ENCODE measurements at regions not wholly inside any gene's neighbourhood (a gene's known extent, or its start where the extent isn't known, plus 50 kb on each side); places are given as distances from the start of the nearest gene placed in this dataset.

GRCh38 chr9:90102292-90102901, 497.6 kb downstream of the GADD45G start:
- no peaks in the 10 kb centered on the region for H3K36me3 ChIP-seq (ENCODE audit: control insufficient read depth, insufficient read depth, low read length)
- H3K27me3 ChIP-seq (ENCODE audit: control insufficient read depth, insufficient read depth, low read length) = no peaks in the 10 kb centered on the region
- peaks cover 11% of the 10 kb centered on the region for H3K4me1 ChIP-seq (ENCODE audit: control insufficient read depth, insufficient read depth, low read length)
- no peak overlapping the region for H3K4me3 ChIP-seq (ENCODE audit: low read length)
- no peak overlapping the region for H3K9ac ChIP-seq (ENCODE audit: low read length)
- H3K27ac ChIP-seq (ENCODE audit: low read depth, low read length) = no peak overlapping the region

DNA sequence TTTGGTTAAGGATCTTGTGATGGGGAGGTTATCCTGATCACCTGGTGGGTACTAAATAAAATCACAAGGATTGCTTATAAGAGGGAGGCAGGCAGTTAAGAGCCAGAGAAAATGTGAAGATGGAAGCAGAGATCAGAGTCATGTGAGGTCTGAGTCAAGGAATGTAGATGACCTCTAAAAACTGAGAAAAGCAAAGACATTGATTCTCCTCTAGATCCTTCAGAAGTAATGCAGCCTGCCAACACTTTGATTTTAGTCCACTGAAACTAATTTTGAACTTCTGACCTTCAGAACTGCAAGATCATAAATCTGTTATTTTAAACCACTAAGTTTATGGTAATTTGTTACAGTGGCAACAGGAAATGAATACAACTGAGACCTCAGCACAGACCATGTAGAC, 499.0 kb downstream of the GADD45G start:
- no peak overlapping the region for H3K4me3 ChIP-seq (ENCODE audit: low read length)
- no peak overlapping the region for H3K27ac ChIP-seq (ENCODE audit: low read depth, low read length)
- H3K36me3 ChIP-seq (ENCODE audit: control insufficient read depth, insufficient read depth, low read length) = no peaks in the 10 kb centered on the region
- no peaks in the 10 kb centered on the region for H3K27me3 ChIP-seq (ENCODE audit: control insufficient read depth, insufficient read depth, low read length)
- peaks cover 21% of the 10 kb centered on the region for H3K4me1 ChIP-seq (ENCODE audit: control insufficient read depth, insufficient read depth, low read length)
- no peak overlapping the region for H3K9ac ChIP-seq (ENCODE audit: low read length)

- Histone ChIP-seq H3K4me1 (ENCODE audit: control insufficient read depth, insufficient read depth, low read length) (peaks cover 14% of the 10 kb centered on the region), H3K4me3 (ENCODE audit: low read length) (no peak overlapping the region), H3K27ac (ENCODE audit: low read depth, low read length) (no peak overlapping the region), H3K27me3 (ENCODE audit: control insufficient read depth, insufficient read depth, low read length) (no peaks in the 10 kb centered on the region), H3K9ac (ENCODE audit: low read length) (no peak overlapping the region), H3K36me3 (ENCODE audit: control insufficient read depth, insufficient read depth, low read length) (no peaks in the 10 kb centered on the region)
Measured at GRCh38 chr9:90105773-90106172, 501.0 kb downstream of the GADD45G start.

- Histone ChIP-seq H3K27ac (ENCODE audit: low read depth, low read length) (peak overlapping the region; percentile 62), H3K36me3 (ENCODE audit: control insufficient read depth, insufficient read depth, low read length) (no peaks in the 10 kb centered on the region), H3K27me3 (ENCODE audit: control insufficient read depth, insufficient read depth, low read length) (no peaks in the 10 kb centered on the region), H3K9ac (ENCODE audit: low read length) (no peak overlapping the region), H3K4me1 (ENCODE audit: control insufficient read depth, insufficient read depth, low read length) (peaks cover 14% of the 10 kb centered on the region), H3K4me3 (ENCODE audit: low read length) (no peak overlapping the region)
Measured at GRCh38 chr9:90107040-90107725, 502.4 kb downstream of the GADD45G start.

GRCh38 chr9:90107726-90108655, 503.2 kb downstream of the GADD45G start:
- H3K9ac ChIP-seq (ENCODE audit: low read length) = no peak overlapping the region
- H3K4me1 ChIP-seq (ENCODE audit: control insufficient read depth, insufficient read depth, low read length) = peaks cover 14% of the 10 kb centered on the region
- H3K27ac ChIP-seq (ENCODE audit: low read depth, low read length) = peak overlapping the region; percentile 62
- H3K4me3 ChIP-seq (ENCODE audit: low read length) = no peak overlapping the region
- H3K27me3 ChIP-seq (ENCODE audit: control insufficient read depth, insufficient read depth, low read length) = no peaks in the 10 kb centered on the region
- H3K36me3 ChIP-seq (ENCODE audit: control insufficient read depth, insufficient read depth, low read length) = no peaks in the 10 kb centered on the region

- Histone ChIP-seq H3K27ac (ENCODE audit: low read depth, low read length) (no peak overlapping the region), H3K36me3 (ENCODE audit: control insufficient read depth, insufficient read depth, low read length) (no peaks in the 10 kb centered on the region), H3K4me3 (ENCODE audit: low read length) (no peak overlapping the region), H3K9ac (ENCODE audit: low read length) (no peak overlapping the region), H3K27me3 (ENCODE audit: control insufficient read depth, insufficient read depth, low read length) (no peaks in the 10 kb centered on the region), H3K4me1 (ENCODE audit: control insufficient read depth, insufficient read depth, low read length) (peaks cover 9% of the 10 kb centered on the region)
Measured at GRCh38 chr9:90112788-90113187, 508.0 kb downstream of the GADD45G start.

DNA sequence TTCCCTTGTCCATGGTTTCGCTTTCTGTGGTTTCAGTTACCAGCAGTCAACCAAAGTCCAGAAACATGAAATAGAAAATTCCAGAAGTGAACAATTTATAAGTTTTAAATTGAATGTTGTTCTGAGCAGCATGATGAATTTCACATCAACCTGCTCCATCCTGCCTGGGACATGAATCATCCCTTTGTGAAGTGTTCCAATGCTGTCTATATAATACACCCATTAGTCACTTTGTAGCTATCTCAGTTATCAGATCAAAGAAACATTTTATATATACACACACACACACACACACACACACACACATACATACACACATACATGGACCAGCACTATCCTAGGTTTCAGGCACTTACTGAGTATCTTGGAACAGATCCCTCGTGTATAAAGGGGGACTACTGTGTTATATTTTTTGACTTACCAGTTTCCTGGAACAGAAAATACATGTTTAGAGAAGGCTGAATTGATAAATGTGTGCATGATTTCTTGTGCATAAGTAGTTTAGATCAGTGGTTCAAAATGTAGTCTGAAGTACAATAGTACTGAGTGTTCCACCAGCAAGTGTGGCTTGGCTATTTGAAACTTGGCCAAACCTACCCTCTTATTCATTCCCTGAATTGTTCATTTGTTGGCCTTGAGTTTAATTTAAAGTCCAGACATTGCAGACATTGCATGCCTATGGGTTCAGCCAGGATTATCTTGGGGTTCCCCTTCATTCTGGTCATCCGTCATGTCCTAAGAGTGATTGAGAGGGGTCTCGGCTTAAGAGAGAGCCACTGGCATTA, 510.0 kb downstream of the GADD45G start:
- Histone ChIP-seq H3K4me1 (ENCODE audit: control insufficient read depth, insufficient read depth, low read length) (no peaks in the 10 kb centered on the region), H3K9ac (ENCODE audit: low read length) (no peak overlapping the region), H3K4me3 (ENCODE audit: low read length) (no peak overlapping the region), H3K27ac (ENCODE audit: low read depth, low read length) (no peak overlapping the region), H3K36me3 (ENCODE audit: control insufficient read depth, insufficient read depth, low read length) (no peaks in the 10 kb centered on the region), H3K27me3 (ENCODE audit: control insufficient read depth, insufficient read depth, low read length) (no peaks in the 10 kb centered on the region)

- Histone ChIP-seq H3K27ac (ENCODE audit: low read depth, low read length) (no peak overlapping the region), H3K4me1 (ENCODE audit: control insufficient read depth, insufficient read depth, low read length) (no peaks in the 10 kb centered on the region), H3K9ac (ENCODE audit: low read length) (no peak overlapping the region), H3K36me3 (ENCODE audit: control insufficient read depth, insufficient read depth, low read length) (no peaks in the 10 kb centered on the region), H3K4me3 (ENCODE audit: low read length) (no peak overlapping the region), H3K27me3 (ENCODE audit: control insufficient read depth, insufficient read depth, low read length) (no peaks in the 10 kb centered on the region)
Measured at GRCh38 chr9:90121762-90122161, 517.0 kb downstream of the GADD45G start.

GRCh38 chr9:90124961-90125360, 517.7 kb downstream of the DIRAS2 start:
- Histone ChIP-seq H3K4me3 (ENCODE audit: low read length) (no peak overlapping the region), H3K4me1 (ENCODE audit: control insufficient read depth, insufficient read depth, low read length) (no peaks in the 10 kb centered on the region), H3K27me3 (ENCODE audit: control insufficient read depth, insufficient read depth, low read length) (no peaks in the 10 kb centered on the region), H3K36me3 (ENCODE audit: control insufficient read depth, insufficient read depth, low read length) (no peaks in the 10 kb centered on the region), H3K27ac (ENCODE audit: low read depth, low read length) (no peak overlapping the region), H3K9ac (ENCODE audit: low read length) (no peak overlapping the region)

DNA sequence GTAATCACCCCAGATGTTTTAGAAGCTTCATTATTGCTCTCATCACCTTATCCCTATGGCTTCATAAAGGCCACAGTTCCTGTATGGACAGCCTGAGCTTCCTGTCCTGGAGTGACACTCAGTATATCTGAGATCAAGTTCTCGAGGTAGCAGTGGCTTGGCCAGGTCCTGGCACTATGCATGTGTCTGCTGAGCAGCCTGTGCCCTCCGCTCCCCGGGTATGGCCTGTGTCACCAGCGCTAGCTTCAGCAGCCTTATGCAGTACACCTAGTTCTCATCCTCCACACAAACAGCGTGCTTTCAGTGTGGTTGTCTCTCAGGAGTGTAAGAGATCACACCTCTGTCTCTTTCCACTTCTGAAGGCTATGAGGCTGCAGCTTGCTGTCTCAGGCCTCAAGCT, 514.7 kb downstream of the DIRAS2 start:
- no peak overlapping the region for H3K27ac ChIP-seq (ENCODE audit: low read depth, low read length)
- no peaks in the 10 kb centered on the region for H3K27me3 ChIP-seq (ENCODE audit: control insufficient read depth, insufficient read depth, low read length)
- no peak overlapping the region for H3K9ac ChIP-seq (ENCODE audit: low read length)
- H3K4me1 ChIP-seq (ENCODE audit: control insufficient read depth, insufficient read depth, low read length) = no peaks in the 10 kb centered on the region
- no peaks in the 10 kb centered on the region for H3K36me3 ChIP-seq (ENCODE audit: control insufficient read depth, insufficient read depth, low read length)
- no peak overlapping the region for H3K4me3 ChIP-seq (ENCODE audit: low read length)

- H3K27me3 ChIP-seq (ENCODE audit: control insufficient read depth, insufficient read depth, low read length) = no peaks in the 10 kb centered on the region
- no peaks in the 10 kb centered on the region for H3K4me1 ChIP-seq (ENCODE audit: control insufficient read depth, insufficient read depth, low read length)
- no peak overlapping the region for H3K4me3 ChIP-seq (ENCODE audit: low read length)
- no peak overlapping the region for H3K9ac ChIP-seq (ENCODE audit: low read length)
- H3K27ac ChIP-seq (ENCODE audit: low read depth, low read length) = no peak overlapping the region
- H3K36me3 ChIP-seq (ENCODE audit: control insufficient read depth, insufficient read depth, low read length) = no peaks in the 10 kb centered on the region
Measured at GRCh38 chr9:90128587-90129190, 513.9 kb downstream of the DIRAS2 start.

DNA sequence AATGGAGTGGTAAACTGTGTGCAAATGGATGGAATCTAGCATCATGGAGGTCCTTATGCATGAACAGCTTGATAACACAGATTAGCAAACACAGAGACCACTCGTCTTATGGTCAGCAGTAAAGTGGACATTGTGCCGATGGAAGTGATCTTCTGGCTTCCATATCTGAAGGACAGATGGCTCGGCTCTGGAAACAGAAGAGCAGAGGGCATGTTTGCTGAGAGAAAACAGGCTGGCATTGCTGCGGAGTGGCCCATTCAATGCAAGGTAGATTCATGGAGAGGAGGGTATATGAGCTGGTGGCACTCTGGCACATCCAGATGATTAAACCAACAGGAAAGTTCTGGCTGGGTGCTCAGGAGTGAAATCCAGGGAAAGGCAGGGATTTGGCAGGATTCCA, 513.2 kb downstream of the DIRAS2 start:
- Histone ChIP-seq H3K36me3 (ENCODE audit: control insufficient read depth, insufficient read depth, low read length) (no peaks in the 10 kb centered on the region), H3K27ac (ENCODE audit: low read depth, low read length) (no peak overlapping the region), H3K4me3 (ENCODE audit: low read length) (no peak overlapping the region), H3K27me3 (ENCODE audit: control insufficient read depth, insufficient read depth, low read length) (no peaks in the 10 kb centered on the region), H3K9ac (ENCODE audit: low read length) (no peak overlapping the region), H3K4me1 (ENCODE audit: control insufficient read depth, insufficient read depth, low read length) (no peaks in the 10 kb centered on the region)
